ENCODE measurements at regions not wholly inside any gene's neighbourhood (a gene's known extent, or its start where the extent isn't known, plus 50 kb on each side); places are given as distances from the start of the nearest gene placed in this dataset.

GRCh38 chr1:184882957-184883815, 91.1 kb downstream of the NIBAN1 start:
- no peaks in the 10 kb centered on the region for H3K9me3 ChIP-seq (ENCODE audit: low read depth, low read length)
- H3K27ac ChIP-seq (ENCODE audit: low read depth, low read length), result no peak overlapping the region
- no peaks in the 10 kb centered on the region for H3K36me3 ChIP-seq (ENCODE audit: insufficient read depth, low read length)
- H3K4me2 ChIP-seq (ENCODE audit: insufficient read depth, low read length), result no peak overlapping the region
- no peaks in the 10 kb centered on the region for H3K79me2 ChIP-seq (ENCODE audit: insufficient read depth, low read length)
- peaks cover 24% of the 10 kb centered on the region for H3K27me3 ChIP-seq (ENCODE audit: insufficient read depth, low read length)
- H3K4me1 ChIP-seq (ENCODE audit: insufficient read depth, low read length), result peaks cover 24% of the 10 kb centered on the region
- DNase-seq (ENCODE audit: insufficient read length, low spot score, missing footprints), result peak; percentile 42
- no peak overlapping the region for H2AFZ ChIP-seq (ENCODE audit: low read length)
- no peaks in the 10 kb centered on the region for H4K20me1 ChIP-seq (ENCODE audit: insufficient read depth, low read length)
- no peak for TF ChIP-seq CTCF (IDR thresholded peaks at IDR 0.05; ENCODE audit: extremely low read depth, low read depth, low read length)
- H3K4me3 ChIP-seq (ENCODE audit: insufficient read depth, low read length), result no peak overlapping the region

- Histone ChIP-seq H3K27ac (ENCODE audit: low read depth, low read length) (peak overlapping the region; percentile 8), H3K4me1 (ENCODE audit: insufficient read depth, low read length) (peaks cover 21% of the 10 kb centered on the region), H3K4me3 (ENCODE audit: insufficient read depth, low read length) (no peak overlapping the region), H3K36me3 (ENCODE audit: insufficient read depth, low read length) (no peaks in the 10 kb centered on the region), H3K27me3 (ENCODE audit: insufficient read depth, low read length) (peaks cover 27% of the 10 kb centered on the region), H3K4me2 (ENCODE audit: insufficient read depth, low read length) (peak overlapping the region; percentile 5), H4K20me1 (ENCODE audit: insufficient read depth, low read length) (no peaks in the 10 kb centered on the region), H2AFZ (ENCODE audit: low read length) (peak overlapping the region; percentile 44), H3K9me3 (ENCODE audit: low read depth, low read length) (no peaks in the 10 kb centered on the region), H3K79me2 (ENCODE audit: insufficient read depth, low read length) (no peaks in the 10 kb centered on the region)
- DNase-seq (ENCODE audit: insufficient read length, low spot score, missing footprints), result peak; percentile 49
- no peak for TF ChIP-seq CTCF (IDR thresholded peaks at IDR 0.05; ENCODE audit: extremely low read depth, low read depth, low read length)
These were observed 92.1 kb downstream of the NIBAN1 start for GRCh38 chr1:184881941-184882913.

- no peak overlapping the region for H3K4me2 ChIP-seq (ENCODE audit: insufficient read depth, low read length)
- no peaks in the 10 kb centered on the region for H3K36me3 ChIP-seq (ENCODE audit: insufficient read depth, low read length)
- peaks cover 17% of the 10 kb centered on the region for H3K4me1 ChIP-seq (ENCODE audit: insufficient read depth, low read length)
- H3K27me3 ChIP-seq (ENCODE audit: insufficient read depth, low read length), result peaks cover 32% of the 10 kb centered on the region
- TF ChIP-seq CTCF (IDR thresholded peaks at IDR 0.05; ENCODE audit: extremely low read depth, low read depth, low read length), result no peak
- no peak overlapping the region for H2AFZ ChIP-seq (ENCODE audit: low read length)
- no peaks in the 10 kb centered on the region for H3K9me3 ChIP-seq (ENCODE audit: low read depth, low read length)
- DNase-seq (ENCODE audit: insufficient read length, low spot score, missing footprints), result no peak
- no peak overlapping the region for H3K4me3 ChIP-seq (ENCODE audit: insufficient read depth, low read length)
- no peak overlapping the region for H3K27ac ChIP-seq (ENCODE audit: low read depth, low read length)
- no peaks in the 10 kb centered on the region for H4K20me1 ChIP-seq (ENCODE audit: insufficient read depth, low read length)
- no peaks in the 10 kb centered on the region for H3K79me2 ChIP-seq (ENCODE audit: insufficient read depth, low read length)
These were observed 94.3 kb downstream of the NIBAN1 start for GRCh38 chr1:184879876-184880557.

All from osteoblast (primary cell).